Keratinocyte (primary cell): ENCODE measurements at regions not wholly inside any gene's neighbourhood (a gene's known extent, or its start where the extent isn't known, plus 50 kb on each side); places are given as distances from the start of the nearest gene placed in this dataset.

Source experiments
- DNase-seq: peaks from one replicate; pipeline ENCODE4 v3.0.0-alpha.2; 2011; ENCODE audit warnings: low read depth, missing footprints, low spot score
- FAIRE-seq: peaks from 2 replicates; lab custom pipeline; 2011; peaks lifted over from hg19 to GRCh38; lab: Jason Lieb, UNC
- H2AFZ ChIP-seq: 2 replicates; pipeline ENCODE4 v1.6.0; 2012; ENCODE audit warnings: low read length, control low read depth, inconsistent platforms; ENCODE audit not compliant: control insufficient read depth
- H3K27ac ChIP-seq: 2 replicates; pipeline ENCODE4 v1.5.1; 2011; ENCODE audit warnings: low read length; ENCODE audit not compliant: control insufficient read depth, insufficient read depth
- H3K27me3 ChIP-seq: 3 replicates; pipeline ENCODE4 v1.6.0; 2011; ENCODE audit warnings: low read length; ENCODE audit not compliant: control insufficient read depth, insufficient read depth; ENCODE audit errors: extremely low read depth
- H3K36me3 ChIP-seq, 2 experiments: 2 replicates in 1 of 2; 3 replicates in 1 of 2; pipeline ENCODE4 v1.5.1; 2011; ENCODE audit warnings: low read length in 2 of 2, mild to moderate bottlenecking in 1 of 2; ENCODE audit not compliant: control insufficient read depth in 2 of 2, insufficient read depth in 2 of 2; ENCODE audit errors: extremely low read depth in 1 of 2
- H3K4me1 ChIP-seq: 3 replicates; pipeline ENCODE4 v1.5.1; 2011; ENCODE audit warnings: low read length; ENCODE audit not compliant: control insufficient read depth, insufficient read depth; ENCODE audit errors: extremely low read depth
- H3K4me2 ChIP-seq: 3 replicates; pipeline ENCODE4 v1.6.0; 2011; ENCODE audit warnings: low read depth, low read length; ENCODE audit not compliant: control insufficient read depth, insufficient read depth; ENCODE audit errors: extremely low read depth
- H3K4me3 ChIP-seq, 3 experiments: fragments of 200-600 bp in 1 of 3; sonication (generic) in 1 of 3; 2 replicates in 2 of 3; 3 replicates in 1 of 3; pipeline ENCODE4 v1.5.1; 2011 to 2016; ENCODE audit warnings: low read length in 3 of 3, mild to moderate bottlenecking in 3 of 3, control low read depth in 2 of 3, inconsistent platforms in 1 of 3, low read depth in 1 of 3, mixed read lengths in 1 of 3, mixed run types in 1 of 3, moderate library complexity in 1 of 3; ENCODE audit not compliant: control insufficient read depth in 2 of 3, insufficient read depth in 2 of 3; ENCODE audit errors: extremely low read depth in 1 of 3
- H3K79me2 ChIP-seq: 2 replicates; pipeline ENCODE4 v1.6.0; 2012; ENCODE audit warnings: low read length; ENCODE audit not compliant: control insufficient read depth, insufficient read depth
- H3K9ac ChIP-seq: 3 replicates; pipeline ENCODE4 v1.6.0; 2011; ENCODE audit warnings: low read length; ENCODE audit not compliant: control insufficient read depth, insufficient read depth; ENCODE audit errors: extremely low read depth
- H3K9me1 ChIP-seq: 3 replicates; pipeline ENCODE4 v1.6.0; 2011; ENCODE audit warnings: low read length; ENCODE audit not compliant: control insufficient read depth, insufficient read depth; ENCODE audit errors: extremely low read depth
- H3K9me3 ChIP-seq: 2 replicates; pipeline ENCODE4 v1.5.1; 2012; ENCODE audit warnings: low read depth, low read length; ENCODE audit not compliant: control insufficient read depth
- H4K20me1 ChIP-seq: 3 replicates; pipeline ENCODE4 v1.6.0; 2011; ENCODE audit warnings: low read length; ENCODE audit not compliant: control insufficient read depth, insufficient read depth; ENCODE audit errors: extremely low read depth
- EZH2 ChIP-seq: IDR thresholded peaks from one replicate; pipeline ENCODE4 v1.6.1; 2012; ENCODE audit warnings: inconsistent platforms, mild to moderate bottlenecking, low read length, moderate library complexity
- dilution Hi-C: fragments of 300-500 bp; cut with MboI; formaldehyde crosslinking; loops from one replicate; pipeline ENCODE4 v1.7.0; 2020; ENCODE audit warnings: low sequenced_read_pairs; ENCODE audit not compliant: extremely low pct_ligation_motif_present
- TF ChIP-seq, protein P1 (sequence below), 3 experiments: IDR thresholded peaks in 1 of 3; conservative IDR thresholded peaks in 1 of 3; optimal IDR thresholded peaks in 1 of 3; 2 replicates in 2 of 3; 3 replicates in 1 of 3; pipeline versions ENCODE3 to v1.5.1; 2011; ENCODE audit warnings: low read length in 3 of 3, mild to moderate bottlenecking in 3 of 3, moderate library complexity in 2 of 3, control low read depth in 1 of 3, inconsistent platforms in 1 of 3; ENCODE audit not compliant: insufficient read depth in 2 of 3; ENCODE audit errors: extremely low read depth in 1 of 3

DNA sequence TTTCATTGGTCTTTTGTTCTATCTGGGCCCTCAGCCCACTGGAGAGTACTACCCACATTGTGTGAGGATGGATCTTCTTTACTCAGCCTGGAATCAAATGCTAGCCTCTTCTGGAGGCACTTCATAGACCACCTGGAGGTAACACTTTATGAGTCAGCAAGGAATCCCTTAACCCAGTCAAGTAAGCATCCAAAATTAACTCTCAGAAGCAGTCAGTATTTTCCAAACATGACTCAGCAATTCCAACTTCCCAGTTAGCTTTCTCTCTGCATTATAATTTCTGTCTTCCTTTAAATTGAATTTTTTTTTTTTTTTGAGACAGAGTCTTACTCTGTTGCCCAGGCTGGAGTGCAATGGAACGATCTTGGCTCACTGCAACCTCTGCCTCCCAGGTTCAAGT lies 142.7 kb downstream of the ACKR3 start:
- FAIRE-seq (no peak), DNase-seq (no peak)
- Histone ChIP-seq H2AFZ (no peak overlapping the region), H3K36me3 (no peaks in the 10 kb centered on the region), H3K4me2 (no peak overlapping the region), H3K27ac (peak overlapping the region; percentile 54), H3K4me1 (peaks cover 23% of the 10 kb centered on the region), H3K9ac (no peak overlapping the region), H3K27me3 (no peaks in the 10 kb centered on the region), H3K4me3 (no peak overlapping the region), H4K20me1 (no peaks in the 10 kb centered on the region), H3K9me1 (no peaks in the 10 kb centered on the region), H3K79me2 (no peaks in the 10 kb centered on the region), H3K9me3 (no peaks in the 10 kb centered on the region)
- dilution Hi-C loops = no loop called here
- TF ChIP-seq, protein P1, sequence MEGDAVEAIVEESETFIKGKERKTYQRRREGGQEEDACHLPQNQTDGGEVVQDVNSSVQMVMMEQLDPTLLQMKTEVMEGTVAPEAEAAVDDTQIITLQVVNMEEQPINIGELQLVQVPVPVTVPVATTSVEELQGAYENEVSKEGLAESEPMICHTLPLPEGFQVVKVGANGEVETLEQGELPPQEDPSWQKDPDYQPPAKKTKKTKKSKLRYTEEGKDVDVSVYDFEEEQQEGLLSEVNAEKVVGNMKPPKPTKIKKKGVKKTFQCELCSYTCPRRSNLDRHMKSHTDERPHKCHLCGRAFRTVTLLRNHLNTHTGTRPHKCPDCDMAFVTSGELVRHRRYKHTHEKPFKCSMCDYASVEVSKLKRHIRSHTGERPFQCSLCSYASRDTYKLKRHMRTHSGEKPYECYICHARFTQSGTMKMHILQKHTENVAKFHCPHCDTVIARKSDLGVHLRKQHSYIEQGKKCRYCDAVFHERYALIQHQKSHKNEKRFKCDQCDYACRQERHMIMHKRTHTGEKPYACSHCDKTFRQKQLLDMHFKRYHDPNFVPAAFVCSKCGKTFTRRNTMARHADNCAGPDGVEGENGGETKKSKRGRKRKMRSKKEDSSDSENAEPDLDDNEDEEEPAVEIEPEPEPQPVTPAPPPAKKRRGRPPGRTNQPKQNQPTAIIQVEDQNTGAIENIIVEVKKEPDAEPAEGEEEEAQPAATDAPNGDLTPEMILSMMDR (optimal IDR thresholded peaks at IDR 0.05 in 1 of 3, IDR thresholded peaks at IDR 0.05 in 1 of 3, conservative IDR thresholded peaks at IDR 0.05 in 1 of 3; ENCODE audit: extremely low read depth in 1 of 3, insufficient read depth in 2 of 3, low read length in 3 of 3) = no peak
- TF ChIP-seq EZH2 = no peak

DNA sequence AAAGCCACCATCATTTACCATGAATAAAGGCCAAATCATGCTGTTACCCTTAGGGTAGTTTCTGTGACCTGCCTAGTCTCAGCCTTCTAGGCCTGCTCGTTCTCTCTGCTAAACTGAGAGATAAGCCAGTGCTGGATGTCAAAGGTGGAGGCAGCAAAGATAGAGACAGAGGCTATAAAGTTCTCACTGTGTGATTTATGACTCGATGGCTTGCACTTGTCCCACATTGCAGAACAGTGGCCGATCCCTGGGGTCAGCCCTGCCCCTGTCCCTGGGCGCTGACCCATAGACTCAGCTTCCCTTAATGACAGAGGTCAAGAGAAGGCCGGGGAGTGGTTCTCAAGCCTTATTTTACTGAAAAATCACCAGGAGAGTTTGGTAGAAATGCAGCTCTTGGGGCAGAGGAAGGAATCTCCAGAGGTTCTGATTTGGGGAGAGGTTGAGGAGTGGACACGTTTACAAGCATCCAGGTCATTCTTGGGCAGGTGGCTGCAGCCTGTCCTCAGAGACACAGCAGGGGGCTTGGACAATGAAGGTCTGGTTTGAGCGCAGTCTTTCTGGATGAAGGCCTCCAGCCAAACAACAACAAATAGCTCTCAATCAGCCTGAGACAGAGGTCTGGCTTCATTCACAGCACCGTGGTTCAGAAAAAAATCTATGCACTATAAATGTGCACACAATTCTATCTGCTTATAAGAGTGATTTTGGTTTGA lies 143.5 kb downstream of the ACKR3 start:
- no peak overlapping the region for H3K9ac ChIP-seq
- H3K36me3 ChIP-seq = no peaks in the 10 kb centered on the region
- no peaks in the 10 kb centered on the region for H3K27me3 ChIP-seq
- DNase-seq = no peak
- H3K4me1 ChIP-seq = peaks cover 31% of the 10 kb centered on the region
- H3K79me2 ChIP-seq = no peaks in the 10 kb centered on the region
- no peaks in the 10 kb centered on the region for H4K20me1 ChIP-seq
- no peak overlapping the region for H3K4me2 ChIP-seq
- no peak overlapping the region for H3K4me3 ChIP-seq
- no peak overlapping the region for H3K27ac ChIP-seq
- H3K9me3 ChIP-seq = no peaks in the 10 kb centered on the region
- no peak for TF ChIP-seq EZH2
- TF ChIP-seq, protein P1 (optimal IDR thresholded peaks at IDR 0.05 in 1 of 3, IDR thresholded peaks at IDR 0.05 in 1 of 3, conservative IDR thresholded peaks at IDR 0.05 in 1 of 3; ENCODE audit: extremely low read depth in 1 of 3, insufficient read depth in 2 of 3, low read length in 3 of 3) = no peak
- no peak overlapping the region for H2AFZ ChIP-seq
- no peaks in the 10 kb centered on the region for H3K9me1 ChIP-seq
- peak; percentile 51 for FAIRE-seq
- dilution Hi-C loops = no loop called here
